DND-41 (cell line): ENCODE measurements at regions not wholly inside any gene's neighbourhood (a gene's known extent, or its start where the extent isn't known, plus 50 kb on each side); places are given as distances from the start of the nearest gene placed in this dataset.

Source experiments
- CTCF ChIP-seq: IDR thresholded peaks from 2 replicates; pipeline ENCODE4 v1.5.1; 2012; ENCODE audit warnings: borderline replicate concordance, low read length, moderate library complexity, mild to moderate bottlenecking; ENCODE audit not compliant: poor library complexity, severe bottlenecking; ENCODE audit errors: extremely low read depth
- EZH2 ChIP-seq: IDR thresholded peaks from 3 replicates; pipeline ENCODE4 v1.6.1; 2012; ENCODE audit warnings: borderline replicate concordance, low read depth, mild to moderate bottlenecking, moderate library complexity, low read length, inconsistent platforms; ENCODE audit not compliant: severe bottlenecking

- TF ChIP-seq CTCF, result no peak
- TF ChIP-seq EZH2, result no peak
Observed at GRCh38 chr4:95660719-95661118, 111.9 kb upstream of the UNC5C start.
